GM12872 (cell line): ENCODE measurements at regions not wholly inside any gene's neighbourhood (a gene's known extent, or its start where the extent isn't known, plus 50 kb on each side); places are given as distances from the start of the nearest gene placed in this dataset.

Experiments
- CTCF ChIP-seq: IDR thresholded peaks from 3 replicates; pipeline ENCODE4 v1.5.1; 2011; ENCODE audit warnings: low read depth, mild to moderate bottlenecking, low read length, moderate library complexity; ENCODE audit not compliant: insufficient read depth

DNA sequence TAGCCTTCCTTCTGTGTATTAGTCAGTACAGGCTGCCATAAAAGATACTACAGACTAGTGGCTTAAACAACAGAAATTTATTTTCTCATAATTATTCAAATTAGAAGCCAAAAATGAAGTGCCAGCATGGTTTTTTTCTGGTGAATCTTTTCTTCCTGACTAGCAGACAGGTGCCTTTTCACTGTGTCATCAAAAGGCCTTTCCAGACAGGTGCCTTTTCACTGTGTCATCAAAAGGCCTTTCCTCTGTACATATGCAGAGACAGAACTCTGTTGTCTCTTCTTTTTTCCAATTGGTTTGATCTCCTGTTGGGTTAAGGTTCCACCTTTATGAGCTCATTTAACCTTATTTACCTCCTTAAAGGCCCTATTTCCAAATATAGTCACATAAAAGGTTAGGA is 599.9 kb downstream of the ISL1 start:
- TF ChIP-seq CTCF: no peak

DNA sequence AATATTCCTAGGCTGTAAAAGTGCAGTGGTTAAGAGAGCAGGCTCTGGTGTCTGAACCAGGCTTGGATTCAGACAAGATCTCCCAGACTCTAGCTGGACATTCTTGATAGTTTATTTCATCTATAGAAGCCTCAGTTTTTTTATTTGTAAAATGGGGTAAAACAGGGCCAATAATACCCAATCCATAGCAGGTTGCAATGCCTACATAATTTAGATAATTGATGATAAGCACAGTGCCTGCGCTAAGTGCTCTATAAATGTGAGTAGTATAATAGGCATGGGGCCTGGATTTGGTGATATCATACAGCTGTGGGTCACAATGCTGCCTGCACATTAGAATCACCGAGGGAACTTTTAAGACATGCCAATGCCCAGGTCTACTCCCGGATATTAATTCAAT is 603.5 kb downstream of the ISL1 start:
- no peak for TF ChIP-seq CTCF

- TF ChIP-seq CTCF: no peak
These were observed 604.0 kb downstream of the ISL1 start for GRCh38 chr5:51987239-51987638.

DNA sequence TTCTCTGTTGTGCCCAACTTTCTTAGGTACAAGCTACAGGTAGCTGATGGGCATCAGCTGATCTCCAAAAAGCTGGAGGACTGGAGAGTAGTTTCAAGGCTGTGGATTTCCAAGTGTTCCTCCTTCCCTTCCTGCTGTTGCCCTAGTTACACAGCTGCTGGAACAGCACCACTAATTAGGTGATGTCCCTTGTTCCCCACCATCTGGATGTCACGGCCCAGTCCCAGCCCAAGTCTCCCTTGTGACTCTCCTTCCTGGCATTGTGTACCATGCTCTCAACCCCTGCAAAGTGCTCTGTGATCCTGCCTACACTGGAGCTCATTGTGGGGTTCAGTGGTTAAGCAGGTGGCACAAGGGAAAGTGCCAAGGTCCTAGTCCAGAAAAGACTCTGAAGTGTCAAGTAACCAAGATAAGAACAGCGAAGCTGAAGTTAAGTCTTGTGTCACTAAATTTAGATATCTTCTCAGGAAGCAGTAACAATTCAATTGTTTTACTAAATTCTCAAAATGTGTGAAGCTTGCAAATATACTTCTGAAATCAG is 604.5 kb downstream of the ISL1 start:
- TF ChIP-seq CTCF: no peak

DNA sequence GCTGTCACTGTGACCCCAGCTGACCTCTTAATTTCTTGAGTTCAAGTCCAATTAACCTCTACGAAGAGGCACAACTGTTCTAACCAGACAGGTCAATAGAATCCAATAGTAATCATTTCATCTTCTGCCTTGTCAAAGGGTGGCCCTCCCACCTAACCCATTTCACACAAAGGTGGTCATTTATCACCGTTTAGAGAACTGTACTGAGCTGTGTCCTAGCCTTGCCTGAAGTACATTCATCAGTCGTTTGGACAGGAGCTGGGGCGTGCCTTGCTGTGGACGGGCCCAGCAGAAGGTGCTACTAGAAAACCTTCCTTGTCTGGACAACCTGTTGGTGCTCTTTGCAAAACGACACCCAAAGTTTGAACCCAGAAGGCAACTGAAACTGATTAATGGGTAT is 605.4 kb downstream of the ISL1 start:
- TF ChIP-seq CTCF: no peak

- no peak for TF ChIP-seq CTCF
These were observed 607.0 kb downstream of the ISL1 start for GRCh38 chr5:51990241-51990640.

GRCh38 chr5:51990661-51991180 is 607.5 kb downstream of the ISL1 start:
- TF ChIP-seq CTCF: no peak

DNA sequence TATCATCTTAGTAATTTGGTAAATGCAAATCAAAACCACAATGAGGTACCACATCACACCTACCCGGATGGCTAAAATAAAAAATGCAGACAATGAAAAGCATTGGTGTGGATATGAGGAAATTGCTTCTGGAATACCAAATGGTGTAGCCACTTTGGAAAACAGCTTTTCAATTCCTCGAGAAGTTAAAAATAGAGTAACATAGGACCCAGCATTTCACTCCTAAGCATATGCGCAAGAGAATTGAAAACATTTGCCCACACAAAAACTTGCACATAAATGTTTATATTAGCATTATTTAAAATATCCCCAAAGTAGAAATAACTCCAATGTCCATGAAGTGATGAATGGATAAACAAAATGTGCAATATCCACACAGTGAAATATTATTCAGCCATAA is 608.7 kb downstream of the ISL1 start:
- TF ChIP-seq CTCF: no peak
